ENCODE measurements at regions not wholly inside any gene's neighbourhood (a gene's known extent, or its start where the extent isn't known, plus 50 kb on each side); places are given as distances from the start of the nearest gene placed in this dataset.

- H4K20me1 ChIP-seq (replicated peaks; ENCODE audit: control insufficient read depth, insufficient read depth, low read length): no peaks in the 10 kb centered on the region
- DNase-seq (ENCODE audit: extremely low read depth in 1 of 4, low spot score in 3 of 4) (no peak), ATAC-seq (no peak), FAIRE-seq (no peak)
- H3K9me3 ChIP-seq (replicated peaks; ENCODE audit: control insufficient read depth, insufficient read depth, low read depth, low read length): no peaks in the 10 kb centered on the region
- BruUV-seq (replicated peaks): no TSS peak
- H2AFZ ChIP-seq (ENCODE audit: low read depth, low read length): no peak overlapping the region
- WGBS (ENCODE audit: insufficient coverage, low coverage, missing lambda C conversion rate): 0% methylated on average over 1 of the region's 1 CpG
- no peaks in the 10 kb centered on the region for H3K79me2 ChIP-seq (ENCODE audit: control insufficient read depth, insufficient read depth, low read length)
- intact Hi-C loops (cut with micrococcal nuclease) (no loop called here), in situ Hi-C loops (cut with MboI) (no loop called here)
- no peaks in the 10 kb centered on the region for H3K9me1 ChIP-seq (ENCODE audit: control insufficient read depth, insufficient read depth, low read length)
- H3K36me3 ChIP-seq (ENCODE audit: control insufficient read depth, insufficient read depth, low read length): no peaks in the 10 kb centered on the region
- no peak overlapping the region for H3K4me3 ChIP-seq
- no peak overlapping the region for H3K9ac ChIP-seq (ENCODE audit: insufficient read depth in 1 of 2, low read depth in 2 of 2, low read length in 2 of 2)
- ChIA-PET CTCF (ENCODE audit: low intra/inter-chr PET ratio) (no interaction called here), POLR2A (no interaction called here)
- no peak overlapping the region for H3K27ac ChIP-seq (ENCODE audit: extremely low read depth, low read depth, low read length)
- no peaks in the 10 kb centered on the region for H3K4me1 ChIP-seq (replicated peaks in 1 of 2; ENCODE audit: control insufficient read depth in 2 of 2, insufficient read depth in 2 of 2, low read length in 2 of 2)
- TF ChIP-seq TAF15 (IDR thresholded peaks at IDR 0.05; ENCODE audit: low read depth, low read length) (no peak), ZNF41 (CRISPR knock-in tag; conservative IDR thresholded peaks at IDR 0.05) (no peak), FOXP1 (CRISPR knock-in tag; IDR thresholded peaks at IDR 0.05) (no peak), FOXA3 (CRISPR knock-in tag; conservative IDR thresholded peaks at IDR 0.05 in 1 of 2, IDR thresholded peaks at IDR 0.05 in 1 of 2) (no peak), PKNOX1 (IDR thresholded peaks at IDR 0.05) (no peak), USF2 (CRISPR knock-in tag; IDR thresholded peaks at IDR 0.05) (no peak), ZFP36 (IDR thresholded peaks at IDR 0.05; ENCODE audit: low read depth, low read length, partially characterized antibody) (no peak), POLR2B (IDR thresholded peaks at IDR 0.05; ENCODE audit: low read depth, partially characterized antibody) (no peak), ZNF274 (IDR thresholded peaks at IDR 0.05; ENCODE audit: borderline replicate concordance, low read depth, low read length) (no peak), MAFK (IDR thresholded peaks at IDR 0.05; ENCODE audit: low read length) (no peak), CTBP1 (IDR thresholded peaks at IDR 0.05; ENCODE audit: borderline replicate concordance) (no peak), TCF3 (CRISPR knock-in tag; IDR thresholded peaks at IDR 0.05) (no peak), SETDB1 (IDR thresholded peaks at IDR 0.05; ENCODE audit: low read length) (no peak), GATAD2B (IDR thresholded peaks at IDR 0.05; ENCODE audit: borderline replicate concordance) (no peak), ZNF561 (CRISPR knock-in tag; conservative IDR thresholded peaks at IDR 0.05) (no peak), TCF7 (IDR thresholded peaks at IDR 0.05; ENCODE audit: borderline replicate concordance) (no peak), ZC3H8 (IDR thresholded peaks at IDR 0.05) (no peak), POU5F1 (IDR thresholded peaks at IDR 0.05; ENCODE audit: borderline replicate concordance, low read depth, low read length, partially characterized antibody) (no peak), KLF6 (CRISPR knock-in tag; IDR thresholded peaks at IDR 0.05; ENCODE audit: borderline replicate concordance) (no peak), EP300 (IDR thresholded peaks at IDR 0.05; ENCODE audit: low read length) (no peak)
- H3K4me2 ChIP-seq (ENCODE audit: insufficient read depth, low read length): no peak overlapping the region
- no peaks in the 10 kb centered on the region for H3K27me3 ChIP-seq (ENCODE audit: control insufficient read depth in 2 of 2, insufficient read depth in 2 of 2, low read length in 2 of 2)
These were observed 327.3 kb upstream of the ARX start for GRCh38 chrX:25343060-25343459.
